Endothelial cell of umbilical vein (primary cell): ENCODE measurements at regions not wholly inside any gene's neighbourhood (a gene's known extent, or its start where the extent isn't known, plus 50 kb on each side); places are given as distances from the start of the nearest gene placed in this dataset.

Experiments
- EZH2 ChIP-seq: IDR thresholded peaks from 2 replicates; pipeline ENCODE4 v1.6.1; 2012; ENCODE audit warnings: borderline replicate concordance, low read depth, mild to moderate bottlenecking, moderate library complexity, low read length, inconsistent platforms; ENCODE audit not compliant: severe bottlenecking
- FOS ChIP-seq: IDR thresholded peaks from 2 replicates; pipeline ENCODE4 v1.6.1; 2011; ENCODE audit warnings: mild to moderate bottlenecking, low read length, moderate library complexity, borderline replicate concordance; ENCODE audit not compliant: insufficient read depth
- GATA2 ChIP-seq: IDR thresholded peaks from 2 replicates; pipeline ENCODE4 v1.7.0; 2011; ENCODE audit warnings: low read depth, mild to moderate bottlenecking, moderate library complexity, mixed read lengths, low read length; ENCODE audit not compliant: insufficient read length, insufficient read depth
- JUN ChIP-seq: IDR thresholded peaks from 2 replicates; pipeline ENCODE4 v1.6.1; 2011; ENCODE audit warnings: borderline replicate concordance, low read depth; ENCODE audit not compliant: insufficient read length, insufficient read depth
- MYC ChIP-seq: IDR thresholded peaks from one replicate; pipeline ENCODE4 v1.6.1; 2011; ENCODE audit warnings: mild to moderate bottlenecking, low read depth, low read length
- POLR2A ChIP-seq: IDR thresholded peaks from 2 replicates; pipeline ENCODE4 v1.6.1; 2012; ENCODE audit warnings: low read depth, mild to moderate bottlenecking, control low read depth, low read length
- POLR2AphosphoS5 ChIP-seq: IDR thresholded peaks from 2 replicates; pipeline ENCODE4 v1.6.1; 2012; ENCODE audit warnings: low read depth, mild to moderate bottlenecking, control low read depth, low read length, moderate library complexity; ENCODE audit not compliant: insufficient read depth
- TF ChIP-seq, protein P1 (sequence below), 2 donors: IDR thresholded peaks; 1 replicate in 1 of 2; 2 replicates in 1 of 2; pipeline ENCODE4 v1.5.1; 2011; ENCODE audit warnings: low read length in 2 of 2, mild to moderate bottlenecking in 2 of 2, moderate library complexity in 2 of 2, control low read depth in 1 of 2, inconsistent platforms in 1 of 2, low read depth in 1 of 2; ENCODE audit not compliant: insufficient read depth in 1 of 2; ENCODE audit errors: extremely low read depth in 1 of 2
- TF ChIP-seq, protein P2 (sequence below): IDR thresholded peaks from 2 replicates; pipeline ENCODE4 v1.6.1; 2011; ENCODE audit not compliant: insufficient read depth, insufficient read length

DNA sequence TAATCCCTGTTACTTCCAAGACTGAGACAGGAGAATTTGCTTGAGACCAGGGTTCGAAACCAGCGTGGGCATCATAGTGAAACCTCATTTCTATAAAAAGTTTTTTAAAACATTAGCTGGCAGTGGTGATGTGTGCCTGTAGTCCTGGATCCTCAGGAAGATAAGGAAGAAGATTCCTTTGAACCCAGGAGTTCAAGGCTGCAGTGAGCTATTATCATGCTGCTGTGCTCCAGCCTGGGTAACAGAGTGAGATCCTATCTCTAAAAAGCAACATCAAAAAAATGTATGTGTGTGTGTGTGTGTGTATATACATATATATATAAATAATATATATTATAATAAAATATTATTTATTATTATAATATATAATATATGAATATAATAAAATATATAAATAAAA is 1417.6 kb upstream of the CDH2 start:
- TF ChIP-seq FOS: no peak
- TF ChIP-seq, protein P1, sequence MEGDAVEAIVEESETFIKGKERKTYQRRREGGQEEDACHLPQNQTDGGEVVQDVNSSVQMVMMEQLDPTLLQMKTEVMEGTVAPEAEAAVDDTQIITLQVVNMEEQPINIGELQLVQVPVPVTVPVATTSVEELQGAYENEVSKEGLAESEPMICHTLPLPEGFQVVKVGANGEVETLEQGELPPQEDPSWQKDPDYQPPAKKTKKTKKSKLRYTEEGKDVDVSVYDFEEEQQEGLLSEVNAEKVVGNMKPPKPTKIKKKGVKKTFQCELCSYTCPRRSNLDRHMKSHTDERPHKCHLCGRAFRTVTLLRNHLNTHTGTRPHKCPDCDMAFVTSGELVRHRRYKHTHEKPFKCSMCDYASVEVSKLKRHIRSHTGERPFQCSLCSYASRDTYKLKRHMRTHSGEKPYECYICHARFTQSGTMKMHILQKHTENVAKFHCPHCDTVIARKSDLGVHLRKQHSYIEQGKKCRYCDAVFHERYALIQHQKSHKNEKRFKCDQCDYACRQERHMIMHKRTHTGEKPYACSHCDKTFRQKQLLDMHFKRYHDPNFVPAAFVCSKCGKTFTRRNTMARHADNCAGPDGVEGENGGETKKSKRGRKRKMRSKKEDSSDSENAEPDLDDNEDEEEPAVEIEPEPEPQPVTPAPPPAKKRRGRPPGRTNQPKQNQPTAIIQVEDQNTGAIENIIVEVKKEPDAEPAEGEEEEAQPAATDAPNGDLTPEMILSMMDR (IDR thresholded peaks at IDR 0.05; ENCODE audit: extremely low read depth in 1 of 2, insufficient read depth in 1 of 2, low read depth in 1 of 2, low read length in 2 of 2): no peak
- no peak for TF ChIP-seq POLR2A
- no peak for TF ChIP-seq POLR2AphosphoS5
- no peak for TF ChIP-seq EZH2
- TF ChIP-seq, protein P2, sequence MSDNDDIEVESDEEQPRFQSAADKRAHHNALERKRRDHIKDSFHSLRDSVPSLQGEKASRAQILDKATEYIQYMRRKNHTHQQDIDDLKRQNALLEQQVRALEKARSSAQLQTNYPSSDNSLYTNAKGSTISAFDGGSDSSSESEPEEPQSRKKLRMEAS: no peak
- no peak for TF ChIP-seq JUN
- no peak for TF ChIP-seq MYC
- TF ChIP-seq GATA2: no peak
